ENCODE measurements at regions not wholly inside any gene's neighbourhood (a gene's known extent, or its start where the extent isn't known, plus 50 kb on each side); places are given as distances from the start of the nearest gene placed in this dataset.
"Not testable (repeated sequence)": the region's sequence is repeated elsewhere in the genome, so short reads cannot be mapped to it uniquely, and the experiment has no call there.

DNA sequence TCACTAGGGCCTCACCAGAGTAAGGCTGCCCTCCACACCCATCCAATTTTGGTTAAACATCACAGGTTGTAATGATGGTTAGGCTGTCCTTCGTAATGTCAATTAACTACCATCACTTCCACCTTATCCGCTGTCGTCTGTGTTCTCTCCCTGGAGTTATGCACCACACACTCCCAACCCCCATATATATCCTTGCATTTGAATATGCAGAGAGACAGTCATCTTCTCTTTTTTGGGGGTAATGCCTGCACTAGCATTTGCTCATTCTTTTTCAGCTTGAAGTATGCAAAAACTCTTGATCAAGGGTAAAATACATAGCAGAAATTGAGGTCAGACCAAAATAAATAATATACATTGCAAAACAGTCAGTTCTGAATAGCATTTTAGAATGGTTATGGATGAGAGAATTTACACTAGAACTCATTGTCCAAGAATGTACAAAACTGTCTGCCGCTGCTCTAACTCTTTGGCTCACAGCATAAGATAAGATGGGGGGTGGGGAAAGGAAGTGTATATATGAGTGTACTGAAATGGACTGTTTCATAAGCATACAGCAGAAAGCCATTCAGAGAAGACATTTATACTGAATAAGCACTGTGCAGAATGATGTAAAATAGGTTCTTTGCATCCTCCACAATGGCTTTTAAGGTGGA is 397.8 kb upstream of the CHST9 start:
- DNase-seq (ENCODE audit: low read depth, low spot score) = no peak

- no peak for DNase-seq (ENCODE audit: low read depth, low spot score)
These were observed 396.3 kb upstream of the CHST9 start for GRCh38 chr18:27581296-27581904.

- DNase-seq (ENCODE audit: low read depth, low spot score) = no peak
These were observed 394.3 kb upstream of the CHST9 start for GRCh38 chr18:27579364-27579763.

GRCh38 chr18:27577752-27578151 is 392.6 kb upstream of the CHST9 start:
- no peak for DNase-seq (ENCODE audit: low read depth, low spot score)

DNA sequence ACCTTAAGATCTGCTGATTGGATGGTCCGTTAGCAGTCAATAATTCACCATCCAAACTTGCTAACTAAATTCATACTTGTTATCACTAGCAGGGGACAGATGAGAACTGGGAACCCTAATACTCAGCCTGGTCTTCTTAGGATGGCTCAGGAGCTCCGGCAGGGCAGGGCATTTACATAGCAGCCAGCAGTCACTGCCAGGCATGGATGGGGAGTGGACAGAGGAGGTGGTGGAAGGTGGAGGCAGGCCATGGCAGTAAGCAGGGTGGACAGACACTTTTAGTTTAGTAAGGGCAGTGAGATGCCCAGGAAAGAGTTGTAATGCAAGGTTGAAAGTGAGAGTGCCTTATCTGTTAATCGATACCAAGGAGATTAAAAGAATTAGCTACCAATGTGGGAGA is 392.2 kb upstream of the CHST9 start:
- DNase-seq (ENCODE audit: low read depth, low spot score) = no peak

GRCh38 chr18:27567434-27567833 is 382.3 kb upstream of the CHST9 start:
- DNase-seq (ENCODE audit: low read depth, low spot score) = no peak

GRCh38 chr18:27564066-27564465 is 379.0 kb upstream of the CHST9 start:
- DNase-seq (ENCODE audit: low read depth, low spot score) = no peak

DNA sequence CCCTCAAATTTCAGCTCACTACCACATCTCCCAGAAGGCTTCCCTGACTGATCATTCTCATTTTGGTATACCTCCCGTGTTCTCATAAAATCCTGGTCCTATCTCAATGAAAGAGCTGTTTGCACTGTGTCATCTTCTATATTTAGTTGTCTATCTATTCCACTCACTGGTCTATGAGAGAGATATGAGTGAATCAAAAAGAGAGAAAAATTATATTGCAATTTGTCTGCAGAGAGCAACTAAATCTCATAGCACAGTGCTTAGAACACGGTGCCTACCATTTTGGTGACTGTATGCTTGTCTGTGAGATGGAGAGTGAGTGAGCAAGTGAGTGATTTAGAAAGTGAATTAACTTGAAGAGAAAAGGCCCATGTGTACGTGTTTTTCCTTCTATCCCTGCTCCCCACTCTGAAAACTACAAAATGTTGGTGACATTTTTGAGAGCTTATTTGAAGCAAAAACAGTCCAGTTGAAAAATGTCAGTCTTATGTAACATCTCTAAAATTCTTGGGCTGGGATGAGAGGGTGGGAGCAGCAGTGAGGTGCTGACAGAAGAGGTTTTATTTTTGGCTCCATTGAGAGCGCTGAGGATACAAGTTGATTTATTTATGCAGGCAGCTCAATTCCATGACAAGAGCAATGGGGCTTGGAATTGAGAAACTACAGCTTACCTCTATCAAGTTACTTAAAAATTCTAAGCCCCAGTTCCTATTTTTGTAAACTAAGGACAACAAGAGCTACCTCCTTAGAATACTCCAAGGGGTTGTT is 373.5 kb upstream of the CHST9 start:
- no peak for DNase-seq (ENCODE audit: low read depth, low spot score)

DNA sequence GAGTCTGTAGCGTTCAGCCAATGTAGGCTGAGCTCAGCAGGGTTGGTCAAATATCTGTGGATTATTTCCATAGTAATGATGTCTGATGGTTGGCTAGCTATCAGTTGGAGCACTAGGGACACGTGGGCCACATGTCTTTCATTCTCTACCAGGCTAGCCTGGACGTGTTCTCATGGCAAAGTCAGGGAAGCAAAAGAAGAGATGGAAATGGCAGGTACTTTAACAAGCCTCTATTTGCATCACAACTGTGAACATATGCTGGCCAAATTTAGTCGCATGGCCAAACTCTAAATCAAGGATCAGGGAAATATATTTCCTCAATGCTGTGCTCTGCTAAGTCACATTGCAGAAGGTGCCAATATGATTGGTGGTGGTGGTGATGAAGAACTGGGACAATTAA is 371.6 kb upstream of the CHST9 start:
- no peak for DNase-seq (ENCODE audit: low read depth, low spot score)

GRCh38 chr18:27549335-27550039 is 364.4 kb upstream of the CHST9 start:
- DNase-seq (ENCODE audit: low read depth, low spot score) = no peak

- no peak for DNase-seq (ENCODE audit: low read depth, low spot score)
These were observed 361.9 kb upstream of the CHST9 start for GRCh38 chr18:27546991-27547390.

DNA sequence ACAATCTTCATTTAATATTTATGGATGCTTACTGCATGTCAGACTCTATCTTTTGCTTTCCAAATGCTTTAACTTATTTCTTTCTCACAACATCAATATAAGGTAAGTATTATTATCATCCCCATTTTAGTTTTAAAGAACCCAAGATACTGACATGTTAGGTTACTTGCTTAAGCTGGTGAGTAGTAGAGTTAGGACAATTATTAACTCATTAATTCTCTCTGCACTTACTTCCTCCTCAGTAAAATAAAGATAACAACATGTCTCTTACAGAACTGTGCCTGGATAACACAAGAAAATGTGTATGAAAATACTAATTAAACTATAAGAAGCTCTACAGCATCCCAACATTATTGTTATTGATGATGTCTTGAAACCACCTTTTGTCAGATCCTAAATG is 359.1 kb upstream of the CHST9 start:
- DNase-seq (ENCODE audit: low read depth, low spot score) = no peak

- no peak for DNase-seq (ENCODE audit: low read depth, low spot score)
These were observed 356.2 kb upstream of the CHST9 start for GRCh38 chr18:27541293-27541692.

- DNase-seq (ENCODE audit: low read depth, low spot score) = no peak
These were observed 355.0 kb upstream of the CHST9 start for GRCh38 chr18:27540111-27540510.

DNA sequence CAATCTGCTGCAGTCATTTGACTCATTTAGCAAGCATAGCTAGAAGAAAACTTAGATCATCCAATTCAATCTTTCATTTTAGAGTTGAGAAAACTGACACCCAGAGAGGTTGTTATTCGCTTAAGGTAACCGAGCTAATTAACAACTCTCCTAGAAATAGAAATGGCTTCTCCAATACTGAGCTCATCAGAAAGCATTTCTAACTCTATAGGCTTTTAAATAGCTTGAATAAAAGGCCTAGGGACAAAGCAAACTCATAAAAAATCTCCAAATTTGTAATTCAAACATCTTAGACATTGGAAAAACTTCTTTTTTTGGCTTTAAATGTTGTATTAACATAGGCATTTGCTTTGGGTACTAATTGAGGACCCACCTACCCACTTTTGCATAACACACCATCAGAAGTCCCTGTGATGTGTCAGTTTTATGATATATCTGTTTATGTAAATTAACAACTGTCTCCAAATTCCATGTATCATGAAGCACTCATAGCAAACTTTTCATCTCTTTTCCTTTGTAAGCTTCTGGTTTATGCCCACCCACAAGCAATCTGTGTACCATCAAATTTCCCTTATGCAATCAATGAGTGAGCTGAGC is 343.9 kb upstream of the CHST9 start:
- no peak for DNase-seq (ENCODE audit: low read depth, low spot score)

DNA sequence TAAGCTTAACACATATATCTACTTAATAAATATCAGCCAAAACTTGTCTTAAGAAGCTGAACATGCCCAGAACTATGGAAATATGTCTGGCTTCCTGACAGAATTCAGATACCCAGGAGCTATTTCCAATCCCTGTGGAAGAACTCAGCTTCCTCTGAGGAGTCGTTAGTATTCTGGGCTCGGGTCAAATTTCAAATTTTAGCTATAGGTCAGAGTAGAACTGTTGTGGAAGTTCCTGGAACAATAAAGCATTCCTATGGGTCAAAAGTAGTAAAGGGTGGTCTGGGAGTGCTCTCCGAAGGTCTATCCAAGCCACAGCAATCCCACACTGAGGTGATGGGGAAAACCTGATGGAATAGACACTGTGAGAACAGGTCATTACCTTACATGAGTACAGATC is 342.7 kb upstream of the CHST9 start:
- no peak for DNase-seq (ENCODE audit: low read depth, low spot score)

DNA sequence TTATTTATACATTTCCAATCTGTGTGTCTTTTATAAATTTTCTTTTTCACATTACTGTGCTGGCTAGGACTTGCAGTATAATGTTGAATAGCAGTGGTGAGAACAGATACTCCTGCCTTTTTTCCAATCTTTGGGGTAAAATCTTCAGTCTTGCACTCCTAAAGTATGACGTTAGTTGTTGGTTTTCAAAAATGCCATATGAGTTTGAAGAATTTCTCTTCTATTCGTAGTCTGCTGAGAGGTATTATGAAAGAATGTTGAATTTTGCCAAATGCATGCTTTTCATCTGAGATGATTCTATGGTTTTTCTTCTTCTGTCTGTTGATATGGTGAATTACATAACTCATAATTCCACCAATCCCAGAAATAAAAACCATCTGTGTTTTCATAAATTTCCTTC is 335.3 kb upstream of the CHST9 start:
- no peak for DNase-seq (ENCODE audit: low read depth, low spot score)

DNA sequence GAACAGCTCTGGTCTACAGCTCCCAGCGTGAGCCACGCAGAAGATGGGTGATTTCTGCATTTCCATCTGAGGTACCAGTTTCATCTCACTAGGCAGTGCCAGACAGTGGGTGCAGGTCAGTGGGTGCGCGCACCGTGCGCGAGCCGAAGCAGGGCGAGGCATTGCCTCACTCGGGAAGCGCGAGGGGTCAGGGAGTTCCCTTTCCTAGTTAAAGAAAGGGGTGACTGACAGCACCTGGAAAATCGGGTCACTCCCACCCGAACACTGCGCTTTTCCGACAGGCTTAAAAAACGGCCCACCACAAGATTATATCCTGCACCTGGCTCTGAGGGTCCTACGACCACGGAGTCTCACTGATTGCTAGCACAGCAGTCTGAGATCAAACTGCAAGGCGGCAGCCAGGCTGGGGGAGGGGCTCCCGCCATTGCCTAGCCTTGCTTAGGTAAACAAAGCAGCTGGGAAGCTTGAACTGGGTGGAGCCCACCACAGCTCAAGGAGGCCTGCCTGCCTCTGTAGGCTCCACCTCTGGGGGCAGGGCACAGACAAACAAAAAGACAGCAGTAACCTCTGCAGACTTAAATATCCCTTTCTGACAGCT is 325.0 kb upstream of the CHST9 start:
- DNase-seq (ENCODE audit: low read depth, low spot score) = not testable (repeated sequence)

DNA sequence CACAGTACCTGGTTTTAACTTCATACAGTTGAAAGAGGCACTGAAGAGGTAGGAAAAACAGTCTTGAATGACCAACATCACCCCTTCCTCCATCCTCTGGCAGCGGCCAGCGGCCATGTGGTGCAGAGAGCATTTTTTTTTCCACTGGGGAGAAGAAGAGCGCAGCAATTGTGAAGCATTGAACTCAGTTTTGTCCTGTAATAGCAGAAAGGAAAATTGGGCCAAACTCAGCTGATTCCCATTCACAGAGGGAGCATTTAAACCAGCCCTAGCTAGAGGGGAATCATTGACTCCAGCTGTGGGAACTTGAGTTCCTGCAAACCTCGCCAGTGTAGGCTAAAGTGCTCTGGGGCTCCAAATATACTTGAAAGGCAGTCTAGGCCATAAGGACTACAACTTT is 316.6 kb upstream of the CHST9 start:
- DNase-seq (ENCODE audit: low read depth, low spot score) = no peak

- DNase-seq (ENCODE audit: low read depth, low spot score) = no peak
These were observed 315.4 kb upstream of the CHST9 start for GRCh38 chr18:27500531-27500930.

- DNase-seq (ENCODE audit: low read depth, low spot score) = no peak
These were observed 312.1 kb upstream of the CHST9 start for GRCh38 chr18:27497246-27497645.

All from pulmonary artery endothelial cell (primary cell).